ENCODE measurements at regions not wholly inside any gene's neighbourhood (a gene's known extent, or its start where the extent isn't known, plus 50 kb on each side); places are given as distances from the start of the nearest gene placed in this dataset.

DNA sequence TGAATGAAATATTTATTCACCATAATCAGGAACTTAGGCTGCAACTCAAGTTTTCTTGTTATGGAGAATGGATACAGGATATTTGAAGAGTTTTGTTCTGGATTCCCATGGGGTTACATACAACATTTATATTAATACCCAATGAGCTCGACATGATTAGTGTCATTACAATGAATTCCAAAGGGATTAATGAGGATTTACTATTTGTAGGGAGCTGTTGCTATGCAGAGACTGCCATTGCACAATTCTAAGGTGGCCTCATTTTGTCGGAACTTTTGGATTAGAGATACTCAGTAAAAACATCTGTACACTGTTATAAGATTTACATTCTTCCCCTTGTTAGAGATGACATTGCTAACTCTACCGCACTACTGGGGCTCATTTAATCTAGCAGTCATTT is 586.8 kb upstream of the MAP3K7 start:
- no peak overlapping the region for H3K4me3 ChIP-seq (ENCODE audit: low read depth, poor library complexity, severe bottlenecking)
- TF ChIP-seq POLR2A (IDR thresholded peaks at IDR 0.05) (no peak), CTCF (IDR thresholded peaks at IDR 0.05) (no peak)
- no peak for DNase-seq (ENCODE audit: low spot score in 2 of 2)
- intact Hi-C loops (cut with DNase I; ENCODE audit: low total_unique reads) = no loop called here
- 64% methylated on average over 3 of the region's 3 CpGs for WGBS, 2 donors

DNA sequence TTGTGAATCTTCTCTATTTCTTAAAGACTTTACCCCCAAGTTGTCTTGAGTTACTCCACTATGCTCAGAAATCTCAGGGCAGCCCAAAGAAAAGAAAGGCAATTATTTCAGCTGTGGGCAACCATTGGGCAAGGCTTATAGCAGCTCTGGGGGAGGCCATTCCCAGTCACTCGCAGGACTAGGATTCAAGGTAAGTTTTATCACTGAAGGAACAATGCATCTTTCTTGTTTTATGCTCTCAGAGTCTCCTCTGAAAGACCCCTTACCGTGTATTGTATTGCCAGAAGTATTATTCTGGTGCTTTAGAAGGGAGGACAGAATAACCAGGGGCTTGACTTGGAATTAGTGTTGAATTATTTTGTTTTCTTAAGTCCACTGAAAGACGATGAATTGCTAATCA is 586.3 kb upstream of the MAP3K7 start:
- DNase-seq (ENCODE audit: low spot score in 2 of 2) = no peak
- TF ChIP-seq POLR2A (IDR thresholded peaks at IDR 0.05) = no peak
- intact Hi-C loops (cut with DNase I; ENCODE audit: low total_unique reads) = no loop called here
- no peak overlapping the region for H3K4me3 ChIP-seq (ENCODE audit: low read depth, poor library complexity, severe bottlenecking)
- 89% methylated on average over 3 of the region's 3 CpGs for WGBS, 2 donors

GRCh38 chr6:91171754-91172462 is 585.0 kb upstream of the MAP3K7 start:
- intact Hi-C loops (cut with DNase I; ENCODE audit: low total_unique reads) = no loop called here
- 74 to 83% methylated on average over 7 of the region's 7 CpGs for WGBS, 2 donors
- no peak overlapping the region for H3K4me3 ChIP-seq (ENCODE audit: low read depth, poor library complexity, severe bottlenecking)
- TF ChIP-seq POLR2A (IDR thresholded peaks at IDR 0.05) (no peak), CTCF (IDR thresholded peaks at IDR 0.05) (no peak)
- no peak for DNase-seq (ENCODE audit: low spot score in 2 of 2)

DNA sequence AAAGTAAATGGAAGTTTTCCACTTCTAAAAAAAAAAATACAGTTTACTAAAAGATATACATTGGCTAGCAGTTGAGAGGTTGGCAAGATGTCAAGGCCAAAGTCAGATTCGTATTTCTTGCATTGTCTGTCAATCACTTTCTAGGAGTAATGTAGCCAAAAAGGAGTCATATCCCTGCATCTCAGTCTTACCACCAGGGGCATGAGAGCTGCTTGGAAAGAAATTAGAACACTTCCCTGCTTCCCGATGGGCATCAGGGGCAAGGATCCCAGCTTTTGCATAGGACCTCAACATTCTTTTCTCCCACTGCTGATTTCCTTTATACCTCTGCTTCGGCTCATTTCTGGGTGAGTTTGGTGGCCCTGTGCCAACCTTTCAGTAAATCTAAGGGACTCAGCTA is 581.0 kb upstream of the MAP3K7 start:
- no peak for DNase-seq (ENCODE audit: low spot score in 2 of 2)
- H3K4me3 ChIP-seq (ENCODE audit: low read depth, poor library complexity, severe bottlenecking) = no peak overlapping the region
- WGBS, 2 donors = 29% methylated on average over 3 of the region's 3 CpGs
- intact Hi-C loops (cut with DNase I; ENCODE audit: low total_unique reads) = no loop called here
- TF ChIP-seq POLR2A (IDR thresholded peaks at IDR 0.05) = no peak

GRCh38 chr6:91166271-91167046 is 579.6 kb upstream of the MAP3K7 start:
- intact Hi-C loops (cut with DNase I; ENCODE audit: low total_unique reads) = no loop called here
- no peak for DNase-seq (ENCODE audit: low spot score in 2 of 2)
- 62 to 71% methylated on average over 11 of the region's 11 CpGs for WGBS, 2 donors
- TF ChIP-seq CTCF (IDR thresholded peaks at IDR 0.05) (no peak), POLR2A (IDR thresholded peaks at IDR 0.05) (no peak)
- H3K4me3 ChIP-seq (ENCODE audit: low read depth, poor library complexity, severe bottlenecking) = no peak overlapping the region

DNA sequence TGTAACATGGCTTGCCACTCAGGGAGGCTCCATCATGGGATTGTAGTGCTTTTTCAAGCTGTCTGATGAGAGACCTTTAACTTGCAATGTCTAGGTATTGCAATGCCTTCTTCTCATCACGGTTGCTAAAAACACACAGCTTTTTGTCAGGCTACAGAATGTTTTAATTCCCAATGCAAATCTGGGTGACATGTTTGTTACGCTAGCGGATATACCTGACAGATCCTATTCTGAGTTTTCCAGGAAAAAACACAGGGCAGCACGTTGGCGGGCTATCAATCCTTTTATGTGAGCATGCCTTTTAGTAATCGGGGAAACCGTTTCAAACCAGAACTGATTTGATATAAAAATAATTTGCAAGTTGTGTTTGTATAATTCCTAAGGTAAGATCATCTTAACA is 577.2 kb upstream of the MAP3K7 start:
- 62 to 68% methylated on average over 7 of the region's 7 CpGs for WGBS, 2 donors
- intact Hi-C loops (cut with DNase I; ENCODE audit: low total_unique reads) = no loop called here
- H3K4me3 ChIP-seq (ENCODE audit: low read depth, poor library complexity, severe bottlenecking) = no peak overlapping the region
- no peak for DNase-seq (ENCODE audit: low spot score in 2 of 2)
- TF ChIP-seq POLR2A (IDR thresholded peaks at IDR 0.05) (no peak), CTCF (IDR thresholded peaks at IDR 0.05) (no peak)
